Neural progenitor cell (in vitro differentiated cells): ENCODE measurements at regions not wholly inside any gene's neighbourhood (a gene's known extent, or its start where the extent isn't known, plus 50 kb on each side); places are given as distances from the start of the nearest gene placed in this dataset.

Experiments used
- EZH2 ChIP-seq: fragments of 200-600 bp; sonication (generic); IDR thresholded peaks from 2 replicates; pipeline ENCODE4 v1.6.1; 2017; ENCODE audit warnings: antibody characterized with exemption, mild to moderate bottlenecking, moderate library complexity
- EZH2phosphoT487 ChIP-seq: fragments of 200-600 bp; sonication (generic); IDR thresholded peaks from 2 replicates; pipeline ENCODE4 v1.6.1; 2017; ENCODE audit warnings: antibody characterized with exemption
- TF ChIP-seq, protein P1 (sequence below): fragments of 200-600 bp; sonication (generic); IDR thresholded peaks from 2 replicates; pipeline ENCODE4 v1.5.1; 2017; ENCODE audit warnings: antibody characterized with exemption, mild to moderate bottlenecking

DNA sequence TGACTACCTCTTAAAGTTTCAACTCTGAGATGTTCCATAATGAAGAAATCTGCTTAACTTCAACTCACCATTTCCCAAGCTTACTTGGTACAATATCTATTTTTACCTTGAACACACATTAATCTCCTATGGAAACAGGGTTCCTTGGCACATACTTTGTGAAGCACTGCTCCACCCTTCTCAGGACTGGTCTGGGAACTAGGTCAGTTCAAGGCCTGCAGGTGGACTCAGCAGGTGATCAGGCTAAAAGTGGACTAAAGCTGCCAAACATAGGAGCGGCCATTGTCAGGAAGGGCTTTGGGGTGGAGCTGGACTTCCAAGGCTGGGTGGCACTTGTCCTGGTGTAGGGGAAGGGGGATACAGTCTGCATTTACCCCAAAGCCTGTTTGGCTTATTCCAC lies 202.3 kb downstream of the NUAK1 start:
- TF ChIP-seq EZH2: no peak
- TF ChIP-seq, protein P1, sequence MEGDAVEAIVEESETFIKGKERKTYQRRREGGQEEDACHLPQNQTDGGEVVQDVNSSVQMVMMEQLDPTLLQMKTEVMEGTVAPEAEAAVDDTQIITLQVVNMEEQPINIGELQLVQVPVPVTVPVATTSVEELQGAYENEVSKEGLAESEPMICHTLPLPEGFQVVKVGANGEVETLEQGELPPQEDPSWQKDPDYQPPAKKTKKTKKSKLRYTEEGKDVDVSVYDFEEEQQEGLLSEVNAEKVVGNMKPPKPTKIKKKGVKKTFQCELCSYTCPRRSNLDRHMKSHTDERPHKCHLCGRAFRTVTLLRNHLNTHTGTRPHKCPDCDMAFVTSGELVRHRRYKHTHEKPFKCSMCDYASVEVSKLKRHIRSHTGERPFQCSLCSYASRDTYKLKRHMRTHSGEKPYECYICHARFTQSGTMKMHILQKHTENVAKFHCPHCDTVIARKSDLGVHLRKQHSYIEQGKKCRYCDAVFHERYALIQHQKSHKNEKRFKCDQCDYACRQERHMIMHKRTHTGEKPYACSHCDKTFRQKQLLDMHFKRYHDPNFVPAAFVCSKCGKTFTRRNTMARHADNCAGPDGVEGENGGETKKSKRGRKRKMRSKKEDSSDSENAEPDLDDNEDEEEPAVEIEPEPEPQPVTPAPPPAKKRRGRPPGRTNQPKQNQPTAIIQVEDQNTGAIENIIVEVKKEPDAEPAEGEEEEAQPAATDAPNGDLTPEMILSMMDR: no peak
- no peak for TF ChIP-seq EZH2phosphoT487
